ENCODE measurements at regions not wholly inside any gene's neighbourhood (a gene's known extent, or its start where the extent isn't known, plus 50 kb on each side); places are given as distances from the start of the nearest gene placed in this dataset.

DNA sequence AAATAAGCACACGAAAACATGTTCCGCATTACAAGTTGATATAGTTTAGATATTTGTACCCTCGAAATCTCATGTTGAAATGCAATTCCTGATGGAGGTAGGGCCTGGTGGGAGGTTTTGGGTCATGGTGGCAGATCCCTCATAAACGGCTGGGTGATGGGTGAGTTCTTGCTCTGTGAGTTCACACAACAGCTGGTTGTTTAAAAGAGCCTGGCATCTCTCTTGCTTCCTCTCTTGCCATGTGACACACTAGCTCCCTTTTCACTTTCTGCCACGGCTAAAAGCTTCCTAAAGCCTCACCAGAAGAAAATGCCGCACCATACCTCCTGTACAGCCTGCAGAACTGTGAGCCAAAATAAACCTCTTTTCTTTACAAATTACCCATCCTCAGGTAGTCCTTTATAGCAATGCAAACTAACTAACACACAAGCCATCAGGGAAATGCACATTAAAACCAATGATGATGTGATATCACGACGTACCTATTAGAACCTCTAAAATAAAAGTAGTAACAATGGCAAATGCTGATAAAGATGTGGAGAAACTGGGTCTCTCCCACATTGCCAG is 188.5 kb downstream of the ANAPC1 start:
- no peak overlapping the region for H3K27ac ChIP-seq
- TF ChIP-seq ZFX (IDR thresholded peaks at IDR 0.05; ENCODE audit: borderline replicate concordance) = no peak
- TF ChIP-seq, protein P1, sequence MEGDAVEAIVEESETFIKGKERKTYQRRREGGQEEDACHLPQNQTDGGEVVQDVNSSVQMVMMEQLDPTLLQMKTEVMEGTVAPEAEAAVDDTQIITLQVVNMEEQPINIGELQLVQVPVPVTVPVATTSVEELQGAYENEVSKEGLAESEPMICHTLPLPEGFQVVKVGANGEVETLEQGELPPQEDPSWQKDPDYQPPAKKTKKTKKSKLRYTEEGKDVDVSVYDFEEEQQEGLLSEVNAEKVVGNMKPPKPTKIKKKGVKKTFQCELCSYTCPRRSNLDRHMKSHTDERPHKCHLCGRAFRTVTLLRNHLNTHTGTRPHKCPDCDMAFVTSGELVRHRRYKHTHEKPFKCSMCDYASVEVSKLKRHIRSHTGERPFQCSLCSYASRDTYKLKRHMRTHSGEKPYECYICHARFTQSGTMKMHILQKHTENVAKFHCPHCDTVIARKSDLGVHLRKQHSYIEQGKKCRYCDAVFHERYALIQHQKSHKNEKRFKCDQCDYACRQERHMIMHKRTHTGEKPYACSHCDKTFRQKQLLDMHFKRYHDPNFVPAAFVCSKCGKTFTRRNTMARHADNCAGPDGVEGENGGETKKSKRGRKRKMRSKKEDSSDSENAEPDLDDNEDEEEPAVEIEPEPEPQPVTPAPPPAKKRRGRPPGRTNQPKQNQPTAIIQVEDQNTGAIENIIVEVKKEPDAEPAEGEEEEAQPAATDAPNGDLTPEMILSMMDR (IDR thresholded peaks at IDR 0.05) = no peak

DNA sequence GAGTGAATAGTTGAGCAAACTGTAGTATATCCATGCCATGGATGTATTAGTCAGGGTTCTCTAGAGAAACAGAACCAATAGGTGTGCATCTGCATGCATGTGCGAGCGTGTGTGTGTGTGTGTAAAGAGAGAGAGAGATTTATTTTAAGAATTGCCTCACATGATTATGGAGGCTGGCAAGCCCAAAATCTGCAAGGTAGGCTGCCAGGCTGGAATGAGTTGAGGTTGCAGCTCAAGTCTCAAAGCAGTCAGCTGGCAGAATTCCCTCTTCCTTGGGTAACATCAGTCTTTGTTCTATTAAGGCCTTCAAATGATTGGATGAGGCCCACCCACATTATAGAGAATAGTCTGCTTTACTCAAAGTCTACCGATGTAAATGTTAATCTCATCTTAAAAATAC is 187.8 kb downstream of the ANAPC1 start:
- TF ChIP-seq, protein P1 (IDR thresholded peaks at IDR 0.05) = no peak
- no peak for TF ChIP-seq ZFX (IDR thresholded peaks at IDR 0.05; ENCODE audit: borderline replicate concordance)
- no peak overlapping the region for H3K27ac ChIP-seq

DNA sequence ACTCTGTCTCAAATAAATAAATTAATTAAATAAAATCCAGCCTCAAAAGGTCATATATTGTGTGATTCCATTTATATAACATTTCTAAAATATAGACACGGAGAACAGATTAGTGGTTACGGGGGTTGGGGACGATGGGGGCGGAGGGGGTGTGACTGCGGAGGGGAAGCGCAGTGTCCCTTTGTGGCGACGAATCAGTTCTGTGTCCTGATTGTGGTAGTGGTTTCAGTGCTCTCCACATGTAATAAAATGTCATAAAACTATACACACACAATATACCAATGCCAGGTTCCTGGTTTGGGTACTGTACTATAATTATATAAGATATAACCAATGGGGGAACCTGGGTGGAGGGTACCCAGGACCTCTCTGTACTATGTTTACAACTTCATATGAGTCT is 186.4 kb downstream of the ANAPC1 start:
- no peak overlapping the region for H3K27ac ChIP-seq
- TF ChIP-seq, protein P1 (IDR thresholded peaks at IDR 0.05) = no peak
- TF ChIP-seq ZFX (IDR thresholded peaks at IDR 0.05; ENCODE audit: borderline replicate concordance) = no peak

DNA sequence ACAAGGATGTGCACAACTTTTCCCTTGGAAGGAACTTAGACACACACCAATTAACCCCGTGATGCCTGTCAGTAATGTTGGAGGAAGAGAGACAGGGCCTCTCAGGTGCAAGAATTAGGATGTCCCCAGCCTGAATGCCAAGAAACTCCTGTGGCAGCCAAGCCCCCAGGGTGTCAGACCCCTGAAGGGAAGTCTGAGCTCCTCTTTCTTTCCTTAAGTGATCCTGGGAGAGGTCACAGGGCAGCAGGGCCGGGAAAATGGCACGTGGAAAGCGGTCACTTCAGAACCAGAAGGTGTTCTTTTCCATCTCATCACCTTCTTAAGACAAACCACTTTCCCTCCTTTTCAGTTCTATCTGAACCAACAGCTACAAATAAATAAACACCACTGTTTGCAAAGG is 185.9 kb downstream of the ANAPC1 start:
- H3K27ac ChIP-seq = no peak overlapping the region
- TF ChIP-seq, protein P1 (IDR thresholded peaks at IDR 0.05) = no peak
- no peak for TF ChIP-seq ZFX (IDR thresholded peaks at IDR 0.05; ENCODE audit: borderline replicate concordance)

DNA sequence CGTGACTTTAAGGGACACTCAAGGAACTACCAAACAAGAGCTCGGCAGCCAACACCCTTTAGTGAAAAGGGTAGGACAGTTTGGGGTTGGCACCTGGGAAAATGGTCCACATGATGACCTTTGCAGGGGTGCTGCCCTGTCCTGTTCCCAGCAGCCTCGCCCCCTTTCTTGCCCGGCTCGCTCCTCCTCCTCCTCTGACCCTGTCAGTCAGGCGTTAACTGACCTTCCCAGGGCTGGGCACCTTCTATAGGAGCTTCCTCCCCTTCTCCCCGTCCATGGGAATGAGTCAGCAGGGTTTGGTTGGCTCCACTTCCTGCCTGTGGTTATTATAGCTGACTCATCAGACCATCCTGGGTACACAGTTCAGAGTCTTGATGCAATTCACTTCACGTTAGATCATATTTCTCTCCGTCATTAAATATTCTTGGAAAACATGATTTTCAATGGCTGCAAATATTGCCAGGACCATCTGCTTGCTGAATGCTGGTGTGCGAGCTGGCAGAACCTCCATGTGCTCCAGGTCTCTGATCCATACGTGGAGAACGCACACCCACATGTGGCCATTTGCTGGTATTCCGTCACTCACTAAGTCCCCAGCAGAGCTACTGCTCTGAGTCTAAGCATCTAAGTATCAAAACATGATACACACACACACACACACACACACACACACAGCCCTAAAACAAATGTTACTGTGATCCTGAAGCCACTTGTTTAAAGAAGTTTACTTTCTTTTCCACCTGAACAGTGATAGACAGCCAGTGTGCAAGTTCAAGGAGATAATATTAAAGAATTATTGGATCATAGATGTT is 185.0 kb downstream of the ANAPC1 start:
- no peak for TF ChIP-seq ZFX (IDR thresholded peaks at IDR 0.05; ENCODE audit: borderline replicate concordance)
- TF ChIP-seq, protein P1 (IDR thresholded peaks at IDR 0.05) = 0 out of 2 replicates have a peak, but pooled peaks have one; percentile 3
- H3K27ac ChIP-seq = no peak overlapping the region

DNA sequence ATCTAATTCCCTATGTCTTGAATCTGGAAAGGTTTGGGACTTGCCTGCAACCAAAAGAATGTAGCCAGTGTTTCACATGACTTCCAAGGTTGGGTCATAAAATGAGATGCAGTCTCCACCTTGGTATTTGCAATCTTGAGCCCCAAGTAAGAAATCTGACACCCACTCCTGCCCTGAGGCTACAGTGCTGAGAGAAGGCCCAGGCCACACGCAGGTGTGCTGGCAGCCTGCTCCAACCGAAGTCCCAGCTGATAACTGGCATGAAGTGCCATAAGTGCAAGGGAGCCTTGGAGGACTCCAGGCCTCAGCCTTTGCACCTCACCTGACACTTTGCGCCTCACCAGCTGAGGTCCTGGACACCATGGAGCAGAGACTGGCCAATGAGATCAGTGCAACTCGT is 182.7 kb downstream of the ANAPC1 start:
- H3K27ac ChIP-seq = no peak overlapping the region
- TF ChIP-seq, protein P1 (IDR thresholded peaks at IDR 0.05) = no peak
- TF ChIP-seq ZFX (IDR thresholded peaks at IDR 0.05; ENCODE audit: borderline replicate concordance) = no peak

DNA sequence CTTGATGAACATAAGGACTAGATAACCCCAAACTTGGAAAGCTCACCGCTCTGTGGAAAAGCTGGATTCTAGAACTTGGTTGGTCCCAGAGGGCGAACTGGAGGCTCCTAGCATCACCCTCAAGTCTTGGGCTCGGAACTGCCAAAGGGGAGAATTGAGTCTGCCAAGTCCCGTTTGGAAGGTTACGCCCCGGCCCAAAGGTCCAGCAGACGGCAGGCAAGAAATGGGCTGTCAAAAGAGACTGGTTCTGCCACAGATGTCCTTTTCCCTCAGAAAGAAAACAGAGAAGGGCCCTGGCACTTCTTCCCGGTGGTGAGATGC is 182.2 kb downstream of the ANAPC1 start:
- no peak overlapping the region for H3K27ac ChIP-seq
- TF ChIP-seq, protein P1 (IDR thresholded peaks at IDR 0.05) = no peak
- TF ChIP-seq ZFX (IDR thresholded peaks at IDR 0.05; ENCODE audit: borderline replicate concordance) = no peak

Data from 22Rv1 (cell line).